ENCODE measurements at regions not wholly inside any gene's neighbourhood (a gene's known extent, or its start where the extent isn't known, plus 50 kb on each side); places are given as distances from the start of the nearest gene placed in this dataset.
"Not testable (repeated sequence)": the region's sequence is repeated elsewhere in the genome, so short reads cannot be mapped to it uniquely, and the experiment has no call there.

DNA sequence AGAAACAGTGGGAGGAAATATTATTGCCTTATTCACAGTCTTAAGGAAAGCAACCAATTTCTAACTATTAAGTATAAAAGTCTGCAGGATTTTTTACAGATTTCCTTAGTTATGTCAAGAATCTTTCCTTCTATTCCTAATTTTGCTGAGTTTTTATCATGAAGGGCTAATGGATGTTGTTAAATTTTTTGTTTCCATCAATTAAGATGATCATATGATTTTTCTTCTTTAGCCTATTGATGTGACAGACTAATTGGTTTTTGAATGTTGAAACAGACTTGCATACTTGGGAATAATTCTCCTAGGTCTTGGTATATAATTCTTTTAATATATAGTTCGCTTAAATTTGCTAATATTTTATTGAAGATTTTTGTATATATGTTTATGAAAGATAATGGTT, 569.1 kb upstream of the KCND2 start:
- no peak for DNase-seq (ENCODE audit: low read depth)

DNA sequence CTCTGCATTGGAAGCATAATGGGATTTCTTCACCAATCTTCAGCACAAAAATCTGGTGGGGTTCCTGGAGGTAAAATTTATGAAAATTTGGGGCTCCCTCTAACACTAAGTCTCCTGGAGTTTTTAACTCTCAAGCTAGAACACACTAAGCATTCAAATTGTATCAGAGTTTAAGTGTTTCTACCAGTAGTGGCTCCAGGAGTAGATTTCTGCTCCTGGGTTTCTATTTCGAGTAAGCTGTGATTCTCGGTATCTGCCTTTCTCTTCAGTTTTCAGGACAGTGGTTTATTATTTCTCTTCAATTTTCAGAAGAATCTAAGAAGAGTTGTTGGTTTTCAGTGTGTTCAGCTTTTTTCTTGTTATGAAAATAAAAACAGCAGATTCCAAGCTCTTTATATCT, 566.4 kb upstream of the KCND2 start:
- DNase-seq (ENCODE audit: low read depth), result no peak

DNA sequence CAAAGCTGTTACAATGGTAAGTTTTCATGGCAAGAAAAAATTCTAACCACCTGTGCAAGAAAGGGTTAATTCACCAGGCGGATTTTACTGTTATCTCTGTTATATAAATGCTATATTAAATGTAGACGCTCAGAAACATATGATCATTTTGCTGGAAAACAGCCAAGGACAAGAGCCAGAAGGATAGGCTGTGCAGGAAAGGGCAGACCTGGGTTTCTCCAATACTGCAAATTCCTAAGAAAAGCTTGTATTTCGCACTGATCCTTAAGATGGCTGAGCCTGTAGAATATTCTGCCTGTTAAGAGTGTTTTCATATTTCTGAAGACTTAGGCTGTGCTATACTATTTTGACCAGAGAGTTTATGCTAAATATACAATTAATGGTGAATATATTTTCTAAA, 564.1 kb upstream of the KCND2 start:
- DNase-seq (ENCODE audit: low read depth), result no peak

DNA sequence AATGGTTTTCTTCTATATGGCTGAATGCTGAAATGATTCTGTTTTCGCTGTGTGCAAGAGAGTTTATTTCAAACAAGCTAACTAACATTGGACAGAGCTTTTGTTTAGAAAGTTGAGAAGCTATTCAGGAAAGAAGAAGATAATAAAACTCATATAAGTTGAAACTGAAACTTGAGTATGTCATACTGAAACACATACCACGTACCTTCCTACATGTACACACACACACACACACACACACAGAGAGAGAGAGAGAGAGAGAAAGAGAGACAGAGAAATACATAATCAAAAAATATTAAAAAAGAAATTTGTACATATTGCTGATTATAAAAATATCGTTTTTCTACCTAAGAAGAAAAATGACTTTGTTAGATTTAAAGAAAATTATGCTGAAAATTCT, 561.9 kb upstream of the KCND2 start:
- no peak for DNase-seq (ENCODE audit: low read depth)

DNA sequence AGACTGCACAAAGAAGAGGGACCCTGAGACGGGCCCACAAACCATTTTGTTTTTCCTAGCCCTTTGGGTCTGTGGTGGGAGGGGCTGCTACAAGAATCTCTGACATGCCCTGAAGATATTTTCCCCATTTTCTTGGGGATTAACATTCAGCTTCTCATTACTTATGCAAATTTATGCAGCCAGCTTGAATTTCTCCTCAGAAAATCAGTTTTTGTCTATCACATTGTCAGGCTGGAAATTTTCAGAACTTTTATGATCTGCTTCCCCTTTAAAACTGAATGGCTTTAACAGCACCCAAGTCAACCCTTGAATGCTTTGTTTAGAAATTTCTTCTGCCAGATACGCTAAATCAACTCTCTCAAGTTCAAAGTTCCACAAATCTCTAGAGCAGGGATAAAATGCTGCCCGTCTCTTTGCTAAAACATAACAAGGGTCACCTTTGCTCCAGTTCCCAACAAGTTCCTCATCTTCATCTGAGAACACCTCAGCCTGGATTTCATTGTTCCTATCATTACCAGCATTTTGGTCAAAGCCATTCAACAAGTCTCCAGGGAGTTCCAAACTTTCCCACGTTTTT, 560.0 kb upstream of the KCND2 start:
- DNase-seq (ENCODE audit: low read depth), result no peak

DNA sequence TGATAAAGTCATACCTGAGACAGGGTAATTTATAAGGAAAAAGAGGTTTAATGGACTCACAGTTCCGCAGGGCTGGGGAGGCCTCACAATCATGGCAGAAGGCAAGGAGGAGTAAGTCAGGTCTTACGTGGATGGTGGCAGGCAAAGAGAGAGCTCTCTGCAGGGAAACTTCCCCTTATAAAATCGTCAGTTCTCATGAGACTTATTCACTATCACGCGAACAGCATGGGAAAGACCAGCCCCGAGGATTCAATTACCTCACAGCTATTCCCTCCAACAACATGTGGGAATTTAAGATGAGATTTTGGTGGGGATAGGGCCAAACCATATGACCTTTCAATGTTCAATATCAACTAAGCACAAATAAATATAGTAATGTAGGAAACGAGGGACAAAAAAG, 559.4 kb upstream of the KCND2 start:
- no peak for DNase-seq (ENCODE audit: low read depth)

DNA sequence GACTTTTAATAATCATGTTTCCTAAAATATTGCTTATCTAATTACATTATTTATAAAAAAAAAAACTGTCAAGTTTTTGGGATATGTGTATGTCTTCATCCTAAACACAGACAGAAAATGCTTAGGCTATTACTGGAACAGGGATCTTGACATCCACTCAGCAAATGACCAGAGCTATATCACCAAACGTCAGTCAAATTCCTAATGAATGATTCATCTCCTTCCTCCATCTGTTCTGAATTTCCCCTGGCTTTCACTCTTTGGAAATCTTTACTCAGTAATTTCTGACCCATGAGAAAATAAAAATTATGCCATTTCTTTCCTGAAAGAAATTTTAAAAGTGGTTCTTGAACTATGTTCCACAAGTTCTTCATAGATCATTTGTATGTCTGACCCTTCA, 552.4 kb upstream of the KCND2 start:
- DNase-seq (ENCODE audit: low read depth), result peak; percentile 87

DNA sequence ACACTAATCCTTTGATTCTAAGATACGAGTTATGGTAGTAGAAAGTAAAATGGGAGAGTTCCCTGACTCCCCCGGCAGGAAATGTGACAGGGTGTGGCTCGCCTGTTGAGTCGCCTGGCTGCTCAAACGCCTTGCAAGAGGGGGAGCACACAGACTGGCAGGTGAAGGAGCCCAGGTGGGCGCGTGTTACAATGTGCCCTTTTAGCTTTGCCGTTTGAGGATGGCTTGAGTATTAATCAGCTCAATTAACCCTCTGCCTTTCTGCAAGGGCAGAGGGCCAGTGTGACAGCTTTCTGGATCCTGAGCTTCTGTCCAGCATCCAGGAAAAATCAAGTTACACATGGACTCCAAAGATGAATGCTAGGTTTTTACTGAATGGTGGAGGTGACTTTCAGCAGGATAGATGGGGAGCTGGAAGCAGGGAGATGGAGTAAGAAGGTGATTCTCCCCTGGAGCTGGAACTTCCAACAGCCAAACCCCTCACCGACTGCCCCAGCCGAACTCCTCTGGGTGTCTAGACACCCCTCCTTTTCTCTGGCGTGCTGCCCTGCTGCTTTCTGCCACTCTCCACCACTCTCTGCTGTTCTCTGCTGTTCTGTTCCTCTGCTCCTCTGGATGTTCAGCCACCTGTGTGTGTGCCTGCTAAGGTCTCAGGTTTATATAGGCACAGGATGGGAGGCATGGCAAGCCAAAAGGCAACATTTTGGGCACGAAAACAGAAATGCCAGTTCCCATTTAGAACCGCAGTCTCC, 548.8 kb upstream of the KCND2 start:
- DNase-seq (ENCODE audit: low read depth), result no peak

DNA sequence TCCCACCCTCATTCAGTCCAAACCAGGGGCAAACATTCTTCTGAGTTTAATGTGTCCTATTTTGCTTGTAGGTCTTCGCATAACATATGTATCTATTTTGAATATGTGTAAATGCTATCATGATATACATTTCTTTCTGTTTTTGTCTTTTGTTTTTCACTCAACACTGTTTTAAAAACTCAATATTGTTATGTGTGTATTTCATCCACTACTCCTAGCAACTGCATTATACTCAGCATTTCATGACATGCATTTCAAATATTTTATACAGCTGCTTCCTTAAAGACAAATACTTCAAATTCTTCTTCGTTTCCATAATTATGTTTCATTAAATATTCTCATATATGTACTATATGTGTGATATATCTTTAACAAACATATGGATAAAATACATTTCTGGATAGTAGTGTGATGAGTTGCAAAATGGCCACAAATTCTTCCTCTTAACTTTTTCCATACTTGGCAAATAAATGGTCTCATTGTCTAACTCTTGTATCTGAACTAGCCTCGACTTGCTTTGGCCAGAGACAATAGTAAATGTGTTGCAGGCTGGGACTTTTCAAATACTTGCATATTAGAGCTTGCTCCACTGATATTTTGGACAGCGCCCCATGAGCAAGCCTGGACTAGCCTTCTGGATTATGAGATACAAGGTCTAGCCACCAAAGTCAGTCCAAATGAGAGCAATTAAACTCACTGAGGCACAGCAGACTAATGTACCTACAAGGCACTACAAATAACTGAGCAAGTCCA, 539.7 kb upstream of the KCND2 start:
- DNase-seq (ENCODE audit: low read depth), result peak; percentile 19

DNA sequence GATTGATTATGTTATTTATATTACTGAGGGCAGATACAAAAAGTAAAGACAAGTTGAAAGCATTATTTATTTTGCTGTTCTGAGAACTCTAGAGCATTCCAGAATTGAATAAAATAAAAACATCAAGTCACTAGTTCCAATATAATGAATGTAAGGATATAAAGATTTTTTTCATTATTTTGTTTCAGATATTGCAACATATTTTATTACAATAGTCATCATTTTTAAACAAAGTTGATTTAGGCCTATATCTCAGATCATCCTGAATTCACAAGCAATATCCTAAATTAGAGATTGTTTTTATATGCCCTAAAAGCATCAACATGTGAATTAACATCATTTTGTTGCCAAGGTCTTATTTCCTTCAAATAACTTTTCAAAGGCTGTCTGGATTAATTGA, 535.6 kb upstream of the KCND2 start:
- no peak for DNase-seq (ENCODE audit: low read depth)

DNA sequence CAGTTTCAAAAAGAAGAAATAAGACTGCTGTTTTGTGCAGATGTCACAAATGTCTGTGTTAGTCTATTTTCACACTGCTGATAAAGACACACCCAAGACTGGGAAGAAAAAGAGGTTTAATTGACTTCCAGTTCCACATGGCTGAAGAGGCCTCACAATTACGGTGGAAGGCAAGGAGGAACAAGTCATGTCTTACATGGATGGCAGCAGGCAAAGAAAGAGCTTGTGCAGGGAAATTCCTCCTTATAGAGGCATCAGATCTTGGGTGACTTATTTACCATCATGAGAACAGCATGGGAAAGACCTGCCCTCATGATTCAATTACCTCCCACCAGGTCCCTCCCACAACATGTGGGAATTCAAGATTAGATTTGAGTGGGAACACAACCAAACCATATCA, 527.7 kb upstream of the KCND2 start:
- not testable (repeated sequence) for DNase-seq (ENCODE audit: low read depth)

DNA sequence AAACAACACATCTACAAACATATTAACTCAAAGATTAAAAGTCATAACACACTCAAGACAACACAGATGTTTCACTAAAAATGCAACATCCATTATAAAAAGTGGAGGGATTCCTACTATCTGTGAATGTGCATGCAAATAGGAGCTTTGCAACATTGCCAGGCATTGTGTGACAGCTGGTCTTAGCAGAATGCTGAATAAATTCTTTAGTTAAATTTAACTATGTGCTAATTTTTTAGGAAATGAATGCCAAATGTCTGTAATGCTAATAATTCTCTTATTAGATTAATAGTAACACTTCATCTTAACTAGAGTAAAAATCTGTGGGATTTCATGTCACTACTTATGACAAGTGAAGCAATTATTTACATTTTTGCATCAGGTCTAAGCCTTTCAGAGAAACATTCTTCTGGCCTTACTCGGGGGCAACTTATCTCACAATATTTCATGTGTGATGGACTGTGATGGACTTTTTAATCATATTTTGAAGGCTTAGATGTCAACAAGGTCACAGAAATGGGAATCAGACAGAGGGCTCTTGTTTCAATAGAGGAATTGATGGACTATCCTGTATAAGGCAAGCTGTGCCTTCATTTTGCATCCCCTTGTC, 524.6 kb upstream of the KCND2 start:
- DNase-seq (ENCODE audit: low read depth), result no peak

DNA sequence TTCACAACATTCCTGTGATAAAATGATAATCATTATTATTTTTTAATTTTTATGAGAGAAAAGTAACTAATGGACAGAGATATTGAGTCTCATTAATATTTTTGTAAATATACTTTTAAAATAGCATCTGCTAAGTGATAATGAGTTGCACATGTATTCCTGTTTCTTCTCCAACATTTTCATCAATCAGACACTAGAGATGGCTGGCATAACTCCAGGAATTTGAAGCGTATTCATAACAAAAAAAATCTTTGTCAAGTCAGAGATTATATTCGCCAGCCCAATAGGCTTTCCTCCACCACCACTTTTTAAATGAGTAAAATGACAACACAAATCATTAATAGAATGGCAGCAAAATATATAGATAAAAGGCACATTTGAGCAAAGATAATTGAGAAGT, 524.0 kb upstream of the KCND2 start:
- no peak for DNase-seq (ENCODE audit: low read depth)

DNA sequence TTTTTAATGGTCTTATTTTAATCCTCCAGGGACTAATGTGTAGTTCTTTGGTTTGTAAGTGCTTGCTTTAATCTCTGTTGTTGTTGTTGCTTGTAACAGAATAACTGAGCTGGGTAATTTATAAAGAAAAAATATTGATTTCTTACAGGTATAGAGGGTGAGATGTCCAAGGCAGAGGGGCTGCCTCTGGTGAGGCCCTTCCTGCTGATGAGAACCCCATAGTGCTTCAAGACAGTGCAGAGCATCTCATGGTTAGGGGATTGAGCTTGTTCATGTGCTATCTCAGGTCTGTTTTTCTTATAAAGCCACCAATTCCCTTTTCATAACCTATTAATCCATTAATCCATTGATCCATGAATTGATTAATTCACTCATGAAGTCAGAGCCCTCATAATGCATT, 516.3 kb upstream of the KCND2 start:
- DNase-seq (ENCODE audit: low read depth), result no peak

DNA sequence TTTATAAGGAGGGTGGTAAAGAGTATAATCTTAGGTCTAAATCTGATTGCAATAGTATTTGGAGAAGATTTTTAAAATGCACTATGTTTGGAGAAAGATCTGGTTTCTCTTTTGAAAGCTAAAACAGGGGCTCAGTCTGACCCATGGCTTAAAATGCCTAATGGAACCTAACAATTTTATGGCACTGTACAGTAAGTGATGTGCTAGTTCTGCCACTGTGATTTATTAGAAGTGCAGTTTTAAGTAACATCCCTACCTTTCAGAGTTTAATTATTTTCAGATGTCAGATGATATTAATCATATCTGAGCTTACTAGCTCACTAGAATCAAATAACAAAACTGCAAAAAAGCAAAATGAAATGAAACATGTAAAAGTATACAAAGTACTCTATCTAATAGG, 514.7 kb upstream of the KCND2 start:
- no peak for DNase-seq (ENCODE audit: low read depth)

DNA sequence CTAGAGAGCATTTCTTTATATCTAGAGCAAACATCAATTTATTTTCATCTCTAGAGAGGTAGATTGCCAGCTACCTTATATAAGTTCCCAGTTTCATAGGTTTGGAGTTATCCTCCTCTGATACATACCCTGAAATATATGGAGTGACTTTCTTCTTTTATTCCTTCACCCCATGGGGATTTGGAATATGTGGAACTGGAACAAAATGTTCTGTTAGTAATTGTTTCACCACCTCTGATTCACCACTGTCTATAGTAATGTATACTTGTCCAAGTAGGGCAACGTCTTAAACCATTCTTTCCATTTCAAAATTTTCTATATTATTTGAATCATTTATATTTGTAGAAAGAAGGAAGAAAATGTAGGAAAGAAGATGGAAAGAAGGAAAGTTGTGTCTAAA, 511.2 kb upstream of the KCND2 start:
- peak; percentile 70 for DNase-seq (ENCODE audit: low read depth)

DNA sequence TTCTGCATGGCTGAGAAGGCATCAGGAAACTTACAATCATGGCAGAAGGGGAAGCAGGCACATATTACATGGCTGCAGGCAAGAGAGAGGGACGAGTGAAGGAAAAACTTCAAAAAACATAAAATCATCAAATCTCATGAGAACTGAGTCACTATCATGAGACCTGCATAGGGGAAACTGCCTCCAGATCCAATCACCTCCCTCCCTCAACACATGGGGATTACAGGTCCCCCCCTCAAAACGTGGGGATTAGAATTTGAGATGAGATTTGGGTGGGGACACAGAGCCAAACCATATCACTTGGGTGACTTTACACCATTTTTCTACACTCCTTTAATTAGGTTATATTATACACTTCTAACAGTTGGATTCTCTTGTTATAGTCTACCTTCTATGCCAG, 490.7 kb upstream of the KCND2 start:
- DNase-seq (ENCODE audit: low read depth), result no peak

DNA sequence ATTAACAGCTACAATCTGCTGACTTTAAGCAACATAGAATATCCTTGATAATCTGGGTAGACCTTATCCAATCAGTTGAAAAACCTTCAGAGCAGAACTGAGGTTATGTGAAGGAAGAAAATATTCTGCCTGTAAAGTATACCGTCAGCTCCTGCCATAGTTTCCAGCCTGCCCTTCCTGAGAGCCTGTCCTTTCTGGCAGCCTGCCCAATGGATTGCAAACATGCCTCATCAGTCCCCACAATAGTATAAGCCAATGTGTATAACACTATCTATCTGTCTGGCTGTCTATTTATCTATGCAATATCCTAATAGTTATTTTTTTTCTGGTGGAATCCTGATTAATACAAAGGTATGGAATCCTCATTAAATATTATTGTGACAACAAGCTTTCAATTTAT, 489.2 kb upstream of the KCND2 start:
- peak; percentile 74 for DNase-seq (ENCODE audit: low read depth)

DNA sequence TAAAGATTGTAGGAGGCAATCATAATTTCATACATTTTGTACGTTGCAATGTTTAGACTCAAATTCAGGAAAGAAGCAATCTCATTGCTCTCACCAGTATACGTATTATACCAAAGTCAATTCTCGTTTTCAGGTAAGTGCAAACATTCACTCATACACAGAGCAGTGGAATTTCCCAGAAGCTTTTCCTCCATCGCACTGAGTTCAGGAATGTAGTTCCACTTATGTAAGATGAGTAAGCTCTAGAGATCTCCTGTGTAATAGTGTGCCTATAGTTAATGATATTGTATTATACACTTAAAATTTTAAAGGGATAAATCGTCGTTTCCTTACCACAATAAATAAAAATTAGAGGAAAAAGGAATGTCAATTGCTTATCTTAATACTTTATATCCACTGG, 470.8 kb upstream of the KCND2 start:
- no peak for DNase-seq (ENCODE audit: low read depth)

DNA sequence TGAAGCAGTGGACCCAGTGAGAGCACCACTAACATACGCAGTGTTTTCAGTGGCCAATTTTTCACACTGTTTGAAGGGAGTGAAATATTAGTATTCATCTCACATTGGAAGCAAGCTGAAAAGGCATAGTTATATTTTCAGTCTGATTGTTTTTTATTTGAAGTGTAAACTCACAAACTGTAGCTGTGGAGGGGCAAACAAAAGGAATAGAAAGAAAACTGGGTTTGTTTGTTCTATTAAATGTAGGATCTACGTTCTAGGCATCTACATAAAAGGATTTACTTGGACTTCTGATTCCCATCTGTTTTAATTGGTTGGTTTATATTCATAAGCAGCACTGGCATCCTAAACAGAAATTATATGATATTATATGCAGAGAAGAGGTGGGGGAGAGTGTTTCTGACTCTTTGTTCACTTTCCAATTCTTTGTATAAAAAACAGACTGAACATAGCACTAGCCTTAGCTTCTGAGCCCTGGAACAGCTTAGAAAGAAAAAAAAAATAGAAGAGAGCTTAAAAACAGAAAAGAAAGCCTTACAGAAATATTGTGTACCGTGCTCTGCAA, 447.8 kb upstream of the KCND2 start:
- no peak for DNase-seq (ENCODE audit: low read depth)

DNA sequence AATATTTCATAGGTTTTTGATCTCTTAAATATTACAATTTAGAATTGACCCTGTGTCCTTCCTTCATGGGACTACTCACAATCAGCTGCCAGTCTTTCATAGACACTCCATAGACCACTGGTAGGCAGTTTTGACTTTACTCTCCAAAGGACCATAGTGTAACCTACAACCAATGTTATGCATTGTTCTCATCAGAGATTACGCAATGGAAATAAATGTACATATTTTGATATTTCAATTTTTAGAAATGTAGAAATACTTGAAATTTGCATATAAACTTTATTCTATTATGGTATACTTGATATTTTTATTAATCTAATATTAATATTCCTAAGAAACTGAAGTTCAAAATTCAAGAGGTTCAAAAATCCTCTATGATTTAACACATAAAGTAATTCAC, 446.4 kb upstream of the KCND2 start:
- DNase-seq (ENCODE audit: low read depth), result no peak

DNA sequence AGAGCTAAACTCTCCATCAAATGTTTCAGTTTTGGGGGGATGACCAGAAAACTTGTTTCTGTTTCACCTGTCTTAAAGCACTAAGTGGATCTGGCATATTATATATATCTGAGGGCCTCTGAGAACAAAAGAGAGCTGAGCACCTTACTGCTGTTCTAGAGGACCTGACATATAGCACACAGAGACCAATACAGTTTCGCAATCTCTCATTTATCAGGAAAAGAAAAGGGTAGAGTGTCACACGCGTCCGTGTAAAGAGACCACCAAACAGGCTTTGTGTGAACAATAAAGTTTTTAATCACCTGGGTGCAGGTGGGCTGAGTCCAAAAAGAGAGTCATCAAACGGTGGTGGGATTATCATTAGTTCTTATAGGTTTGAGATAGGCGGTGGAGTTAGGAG, 434.5 kb upstream of the KCND2 start:
- DNase-seq (ENCODE audit: low read depth), result no peak
